Uterus (tissue), 3 donors: ENCODE measurements at regions not wholly inside any gene's neighbourhood (a gene's known extent, or its start where the extent isn't known, plus 50 kb on each side); places are given as distances from the start of the nearest gene placed in this dataset.
"Not testable (repeated sequence)": the region's sequence is repeated elsewhere in the genome, so short reads cannot be mapped to it uniquely, and the experiment has no call there.

Experiments used
- DNase-seq, 2 donors: peaks; one replicate each; pipeline ENCODE4 v3.0.0-alpha.2; 2019 to 2020
- H3K27ac ChIP-seq, 2 donors: fragments of 200-600 bp; sonication (generic); 1 replicate in 1 of 2; 2 replicates in 1 of 2; pipeline ENCODE4 v1.5.1; 2016 to 2018
- H3K27me3 ChIP-seq, 2 donors: fragments of 200-600 bp; sonication (generic); one replicate each; pipeline ENCODE4 v1.5.1; 2018 to 2019; ENCODE audit warnings: control low read depth in 1 of 2
- H3K36me3 ChIP-seq, 2 donors: fragments of 200-600 bp; sonication (generic); one replicate each; pipeline ENCODE4 v1.5.1; 2019; ENCODE audit warnings: control low read depth in 1 of 2
- H3K4me1 ChIP-seq, 2 donors: fragments of 200-600 bp; sonication (generic); one replicate each; pipeline ENCODE4 v1.5.1; 2018 to 2019; ENCODE audit warnings: control low read depth in 1 of 2
- H3K4me3 ChIP-seq, 2 donors: fragments of 200-600 bp; sonication (generic); 1 replicate in 1 of 2; 2 replicates in 1 of 2; pipeline ENCODE4 v1.5.1; 2018 to 2019; ENCODE audit warnings: mild to moderate bottlenecking in 1 of 2
- H3K9me3 ChIP-seq, 2 donors: fragments of 200-600 bp; sonication (generic); one replicate each; pipeline ENCODE4 v1.5.1; 2019; ENCODE audit warnings: control low read depth in 1 of 2
- POLR2A ChIP-seq, 2 donors: fragments of 450-650 bp; IDR thresholded peaks; one replicate each; pipeline ENCODE4 v1.6.1; 2016; ENCODE audit warnings: antibody characterized with exemption in 2 of 2, mild to moderate bottlenecking in 1 of 2, moderate library complexity in 1 of 2
- intact Hi-C: fragments of 100-400 bp; cut with DNase I; formaldehyde crosslinking; loops from one replicate; pipeline ENCODE4 v1.15.1; 2023; ENCODE audit warnings: low total_unique reads
- TF ChIP-seq, protein P1 (sequence below), 4 experiments: fragments of 200-600 bp in 2 of 4; fragments of 450-650 bp in 2 of 4; sonication (generic) in 2 of 4; IDR thresholded peaks; one replicate each; pipeline ENCODE4 v1.5.1; 2016 to 2019; ENCODE audit warnings: antibody characterized with exemption in 4 of 4, mild to moderate bottlenecking in 2 of 4, moderate library complexity in 1 of 4
- donor health status: DM: yes; HTN: yes; CAD: no.

DNA sequence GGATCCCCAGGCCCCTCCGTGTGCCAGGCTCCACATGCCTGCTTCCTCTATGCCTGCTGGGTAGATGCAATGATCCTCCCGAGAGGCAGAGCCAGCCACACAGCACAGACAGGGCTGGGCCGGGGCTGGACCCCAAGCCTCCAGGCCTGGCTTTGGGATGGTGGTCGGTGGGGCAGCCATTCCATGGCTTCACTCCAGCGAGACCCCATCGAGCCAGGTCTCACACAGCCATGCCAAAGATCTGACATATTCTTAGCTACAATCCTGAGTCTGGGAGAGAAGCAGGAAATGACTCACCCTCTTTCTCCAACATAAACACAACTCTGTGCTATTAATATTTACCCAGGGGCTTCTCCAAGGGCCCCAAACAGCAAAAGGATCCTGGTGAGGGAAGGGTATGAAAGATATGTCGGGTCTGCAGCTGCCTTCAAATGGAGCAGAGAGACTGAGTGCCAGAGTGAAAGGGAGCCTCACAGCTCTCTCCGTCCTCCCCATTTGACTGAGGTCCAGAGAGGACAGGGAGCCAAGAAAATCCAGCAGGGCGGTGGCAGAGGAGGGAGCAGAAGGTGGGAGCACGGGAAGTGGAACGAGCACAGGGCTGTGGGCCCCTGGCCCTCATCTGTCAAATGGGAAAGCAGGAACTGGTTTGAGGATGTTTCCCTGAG, 639.5 kb downstream of the MATN1 start:
- DNase-seq = peak in 1 of 2 donors; percentile 21
- intact Hi-C loops = loop anchor here (10.0 kb wide), 1 partner anchor 839 kb away; no protein-coding TSS in a partner anchor

DNA sequence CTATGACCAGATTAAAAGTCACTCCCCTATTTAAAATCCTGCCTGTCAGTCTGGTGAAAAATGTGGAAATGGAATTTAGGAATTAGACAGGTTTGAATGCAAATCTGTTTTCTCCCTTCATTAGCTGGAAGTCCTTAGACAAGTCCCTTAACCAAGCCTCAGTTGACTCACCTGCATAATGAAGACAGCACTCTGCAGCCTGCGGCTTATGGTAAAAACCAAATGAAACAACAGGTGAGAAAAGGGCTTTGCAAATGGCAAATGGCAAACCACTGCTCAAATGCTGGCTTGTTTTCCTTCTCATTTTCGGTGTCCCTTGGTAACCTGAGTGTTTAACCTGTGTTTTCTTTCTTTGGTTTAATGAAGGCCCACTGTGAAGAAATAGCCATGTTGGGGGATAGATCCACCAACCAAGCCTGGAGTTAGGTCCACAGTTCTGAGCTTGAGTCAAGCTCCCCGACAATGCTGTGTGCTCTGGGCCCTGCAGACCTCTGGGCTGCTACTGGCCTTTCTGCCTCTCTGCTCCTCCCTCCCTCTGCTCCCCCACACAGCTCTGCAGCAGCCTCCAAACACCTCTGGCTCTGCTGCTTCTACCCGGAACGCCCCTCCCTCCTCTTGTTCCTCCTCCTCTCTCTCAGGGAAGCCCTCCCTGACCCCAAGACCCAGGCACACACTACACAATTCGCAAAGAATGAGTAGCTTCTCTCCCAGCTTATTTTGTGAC, 641.8 kb downstream of the MATN1 start:
- Histone ChIP-seq H3K36me3 (no peaks in the 10 kb centered on the region), H3K4me3 (no peak overlapping the region), H3K4me1 (no peaks in the 10 kb centered on the region), H3K27ac (no peak overlapping the region), H3K9me3 (no peaks in the 10 kb centered on the region), H3K27me3 (no peaks in the 10 kb centered on the region)
- TF ChIP-seq, protein P1, sequence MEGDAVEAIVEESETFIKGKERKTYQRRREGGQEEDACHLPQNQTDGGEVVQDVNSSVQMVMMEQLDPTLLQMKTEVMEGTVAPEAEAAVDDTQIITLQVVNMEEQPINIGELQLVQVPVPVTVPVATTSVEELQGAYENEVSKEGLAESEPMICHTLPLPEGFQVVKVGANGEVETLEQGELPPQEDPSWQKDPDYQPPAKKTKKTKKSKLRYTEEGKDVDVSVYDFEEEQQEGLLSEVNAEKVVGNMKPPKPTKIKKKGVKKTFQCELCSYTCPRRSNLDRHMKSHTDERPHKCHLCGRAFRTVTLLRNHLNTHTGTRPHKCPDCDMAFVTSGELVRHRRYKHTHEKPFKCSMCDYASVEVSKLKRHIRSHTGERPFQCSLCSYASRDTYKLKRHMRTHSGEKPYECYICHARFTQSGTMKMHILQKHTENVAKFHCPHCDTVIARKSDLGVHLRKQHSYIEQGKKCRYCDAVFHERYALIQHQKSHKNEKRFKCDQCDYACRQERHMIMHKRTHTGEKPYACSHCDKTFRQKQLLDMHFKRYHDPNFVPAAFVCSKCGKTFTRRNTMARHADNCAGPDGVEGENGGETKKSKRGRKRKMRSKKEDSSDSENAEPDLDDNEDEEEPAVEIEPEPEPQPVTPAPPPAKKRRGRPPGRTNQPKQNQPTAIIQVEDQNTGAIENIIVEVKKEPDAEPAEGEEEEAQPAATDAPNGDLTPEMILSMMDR (IDR thresholded peaks at IDR 0.05) = no peak
- no peak for TF ChIP-seq POLR2A (IDR thresholded peaks at IDR 0.05)
- DNase-seq = no peak
- intact Hi-C loops = loop anchor here (10.0 kb wide), 1 partner anchor 837 kb away; no protein-coding TSS in a partner anchor

More for the DNA sequence above, 639.5 kb downstream of the MATN1 start:
- H3K27ac ChIP-seq = peak overlapping the region; percentile 40 to 66
- H3K27me3 ChIP-seq = no peaks in the 10 kb centered on the region
- H3K36me3 ChIP-seq = no peaks in the 10 kb centered on the region
- TF ChIP-seq POLR2A (IDR thresholded peaks at IDR 0.05) = no peak
- TF ChIP-seq, protein P1 (IDR thresholded peaks at IDR 0.05) = no peak
- no peaks in the 10 kb centered on the region for H3K9me3 ChIP-seq
- H3K4me1 ChIP-seq = no peaks in the 10 kb centered on the region
- H3K4me3 ChIP-seq = no peak overlapping the region

DNA sequence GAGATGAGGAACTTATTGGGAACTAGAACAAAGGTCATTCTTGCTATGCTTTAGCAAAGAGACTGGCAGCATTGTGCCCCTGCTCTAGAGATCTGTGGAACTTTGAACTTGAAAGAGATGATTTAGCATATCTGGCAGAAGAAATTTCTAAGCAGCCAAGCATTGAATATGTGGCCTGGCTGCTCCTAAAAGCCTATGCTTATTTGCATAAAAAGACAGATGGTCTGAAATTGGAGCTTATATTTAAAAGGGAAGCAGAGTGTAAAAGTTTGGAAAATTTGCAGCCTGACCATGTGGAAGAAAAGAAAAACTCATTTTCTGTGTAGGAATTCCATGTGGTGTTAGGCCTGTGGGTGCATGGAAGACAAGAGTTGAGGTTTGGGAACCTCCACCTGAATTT, 647.5 kb downstream of the MATN1 start:
- H3K4me1 ChIP-seq, H3K9me3 ChIP-seq, DNase-seq, H3K27ac ChIP-seq, H3K4me3 ChIP-seq, H3K36me3 ChIP-seq, intact Hi-C loops, H3K27me3 ChIP-seq: not testable (repeated sequence)

DNA sequence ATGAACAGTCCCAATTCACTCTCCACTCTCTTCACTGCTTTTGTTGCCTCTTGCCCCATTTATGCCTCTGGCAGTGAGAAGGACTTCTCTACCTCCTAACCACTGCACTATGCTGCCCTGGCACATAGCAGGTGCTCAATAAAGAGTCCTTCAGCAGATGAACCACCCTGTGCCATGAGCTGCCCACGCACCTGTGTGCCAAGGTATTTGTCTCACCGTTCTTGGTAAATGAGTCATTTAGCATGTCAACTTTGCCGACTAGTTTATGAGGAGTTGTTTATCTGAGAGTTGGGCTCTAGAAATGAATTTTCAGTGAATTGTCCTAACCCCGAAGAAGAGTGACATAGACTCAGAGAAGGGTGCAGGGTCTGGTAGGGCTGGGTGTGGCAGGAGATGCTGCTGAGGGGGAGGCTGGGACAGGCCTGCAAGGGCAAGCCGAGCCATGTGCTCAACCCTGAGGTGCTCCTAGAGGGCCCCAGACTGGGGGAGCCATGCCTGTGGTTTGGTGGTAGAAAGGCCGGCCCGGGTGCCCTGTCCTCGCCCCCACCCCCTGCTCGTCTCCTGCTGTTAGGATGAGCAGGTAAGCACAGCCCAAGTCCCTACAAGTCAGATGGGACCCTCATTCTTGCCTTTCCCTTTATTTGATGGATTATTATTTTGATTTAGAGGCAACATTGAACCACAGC, 654.5 kb downstream of the MATN1 start:
- H3K27me3 ChIP-seq = no peaks in the 10 kb centered on the region
- no peaks in the 10 kb centered on the region for H3K36me3 ChIP-seq
- H3K27ac ChIP-seq = no peak overlapping the region
- TF ChIP-seq POLR2A (IDR thresholded peaks at IDR 0.05) = no peak
- TF ChIP-seq, protein P1 (IDR thresholded peaks at IDR 0.05) = no peak
- no peak for DNase-seq
- intact Hi-C loops = no loop called here
- no peak overlapping the region for H3K4me3 ChIP-seq
- no peaks in the 10 kb centered on the region for H3K9me3 ChIP-seq
- no peaks in the 10 kb centered on the region for H3K4me1 ChIP-seq

DNA sequence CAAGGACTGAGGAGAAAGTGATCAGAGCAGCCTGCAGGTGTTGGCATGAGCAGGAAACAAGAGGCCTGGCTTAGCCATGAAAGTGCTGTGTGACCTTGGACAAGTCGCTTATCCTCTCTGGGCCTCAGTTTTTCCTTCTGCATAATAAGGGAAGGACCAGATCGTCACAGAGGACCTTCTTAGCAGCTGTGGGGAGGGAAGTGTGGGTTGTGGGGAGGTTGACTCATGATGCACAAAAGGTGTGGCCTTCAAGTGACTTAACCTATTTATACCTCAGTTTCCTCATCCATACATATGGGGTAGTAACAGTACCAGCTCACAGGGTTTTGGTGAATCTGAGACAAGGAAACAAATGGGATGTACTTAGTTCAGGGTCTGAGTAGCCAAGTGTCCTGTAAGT, 658.8 kb downstream of the MATN1 start:
- Histone ChIP-seq H3K4me1 (no peaks in the 10 kb centered on the region), H3K9me3 (no peaks in the 10 kb centered on the region), H3K27me3 (no peaks in the 10 kb centered on the region), H3K36me3 (no peaks in the 10 kb centered on the region), H3K4me3 (no peak overlapping the region), H3K27ac (no peak overlapping the region)
- DNase-seq = no peak
- no peak for TF ChIP-seq POLR2A (IDR thresholded peaks at IDR 0.05)
- TF ChIP-seq, protein P1 (IDR thresholded peaks at IDR 0.05) = no peak
- intact Hi-C loops = no loop called here
